ENCODE measurements at regions not wholly inside any gene's neighbourhood (a gene's known extent, or its start where the extent isn't known, plus 50 kb on each side); places are given as distances from the start of the nearest gene placed in this dataset.

- no peak for ATAC-seq
- no peak for TF ChIP-seq PPARA (CRISPR knock-in tag; IDR thresholded peaks at IDR 0.05; ENCODE audit: borderline replicate concordance)
- no peak for TF ChIP-seq ZNF565 (CRISPR knock-in tag; conservative IDR thresholded peaks at IDR 0.05; ENCODE audit: low read depth)
- no peak for TF ChIP-seq ZC3H10 (CRISPR knock-in tag; IDR thresholded peaks at IDR 0.05)
- no peak for TF ChIP-seq ESRRG (CRISPR knock-in tag; IDR thresholded peaks at IDR 0.05)
- no peak for TF ChIP-seq ZFP30 (CRISPR knock-in tag; IDR thresholded peaks at IDR 0.05)
- TF ChIP-seq TCF4 (CRISPR knock-in tag; IDR thresholded peaks at IDR 0.05; ENCODE audit: borderline replicate concordance), result no peak
- no peak for TF ChIP-seq CSDC2 (CRISPR knock-in tag; IDR thresholded peaks at IDR 0.05)
These were observed 123.3 kb upstream of the TANK start for GRCh38 chr2:161036926-161037325.

DNA sequence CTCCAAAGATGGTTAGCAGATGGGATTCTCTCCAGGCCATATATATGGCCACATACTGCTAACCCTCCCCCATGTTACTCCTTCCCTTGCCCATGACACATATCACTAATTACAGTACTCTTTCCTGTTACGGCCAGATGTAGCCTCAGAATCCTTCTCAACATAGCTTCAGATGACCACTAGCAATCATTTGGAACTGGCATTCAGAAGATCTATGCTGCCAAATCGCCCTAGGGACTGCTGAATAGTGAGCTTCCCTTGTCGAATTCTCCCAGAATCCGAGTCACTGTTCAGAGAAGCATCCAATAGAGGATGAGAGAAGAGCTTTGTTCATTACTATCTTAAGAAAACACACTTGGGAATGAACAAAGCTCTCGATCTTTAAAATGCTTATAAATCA is 121.2 kb upstream of the TANK start:
- no peak for TF ChIP-seq SNAI2 (CRISPR knock-in tag; IDR thresholded peaks at IDR 0.05)
- TF ChIP-seq ZC3H10 (CRISPR knock-in tag; IDR thresholded peaks at IDR 0.05), result no peak
- TF ChIP-seq BACH2 (CRISPR knock-in tag; IDR thresholded peaks at IDR 0.05; ENCODE audit: borderline replicate concordance), result no peak
- no peak for TF ChIP-seq TOX (CRISPR knock-in tag; IDR thresholded peaks at IDR 0.05; ENCODE audit: borderline replicate concordance)
- TF ChIP-seq CSDC2 (CRISPR knock-in tag; IDR thresholded peaks at IDR 0.05), result no peak
- TF ChIP-seq ARNTL (CRISPR knock-in tag; IDR thresholded peaks at IDR 0.05; ENCODE audit: borderline replicate concordance, low read depth), result no peak
- no peak for TF ChIP-seq ISL1 (CRISPR knock-in tag; IDR thresholded peaks at IDR 0.05)
- TF ChIP-seq ESRRG (CRISPR knock-in tag; IDR thresholded peaks at IDR 0.05), result no peak
- TF ChIP-seq, protein P1, sequence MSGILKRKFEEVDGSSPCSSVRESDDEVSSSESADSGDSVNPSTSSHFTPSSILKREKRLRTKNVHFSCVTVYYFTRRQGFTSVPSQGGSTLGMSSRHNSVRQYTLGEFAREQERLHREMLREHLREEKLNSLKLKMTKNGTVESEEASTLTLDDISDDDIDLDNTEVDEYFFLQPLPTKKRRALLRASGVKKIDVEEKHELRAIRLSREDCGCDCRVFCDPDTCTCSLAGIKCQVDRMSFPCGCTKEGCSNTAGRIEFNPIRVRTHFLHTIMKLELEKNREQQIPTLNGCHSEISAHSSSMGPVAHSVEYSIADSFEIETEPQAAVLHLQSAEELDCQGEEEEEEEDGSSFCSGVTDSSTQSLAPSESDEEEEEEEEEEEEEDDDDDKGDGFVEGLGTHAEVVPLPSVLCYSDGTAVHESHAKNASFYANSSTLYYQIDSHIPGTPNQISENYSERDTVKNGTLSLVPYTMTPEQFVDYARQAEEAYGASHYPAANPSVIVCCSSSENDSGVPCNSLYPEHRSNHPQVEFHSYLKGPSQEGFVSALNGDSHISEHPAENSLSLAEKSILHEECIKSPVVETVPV (CRISPR knock-in tag; IDR thresholded peaks at IDR 0.05), result no peak
- TF ChIP-seq PPARA (CRISPR knock-in tag; IDR thresholded peaks at IDR 0.05; ENCODE audit: borderline replicate concordance), result no peak
- TF ChIP-seq TCF4 (CRISPR knock-in tag; IDR thresholded peaks at IDR 0.05; ENCODE audit: borderline replicate concordance), result no peak
- TF ChIP-seq ZNF70 (CRISPR knock-in tag; IDR thresholded peaks at IDR 0.05), result no peak
- TF ChIP-seq ZFP3 (CRISPR knock-in tag; IDR thresholded peaks at IDR 0.05), result no peak
- TF ChIP-seq PATZ1 (CRISPR knock-in tag; IDR thresholded peaks at IDR 0.05; ENCODE audit: borderline replicate concordance), result no peak
- no peak for ATAC-seq

- ATAC-seq, result no peak
These were observed 118.9 kb upstream of the TANK start for GRCh38 chr2:161041356-161041755.

More at GRCh38 chr2:161041356-161041755, 118.9 kb upstream of the TANK start:
- TF ChIP-seq POU6F1 (CRISPR knock-in tag; IDR thresholded peaks at IDR 0.05; ENCODE audit: borderline replicate concordance, low read depth), result no peak
- no peak for TF ChIP-seq ARNTL (CRISPR knock-in tag; IDR thresholded peaks at IDR 0.05; ENCODE audit: borderline replicate concordance, low read depth)
- no peak for TF ChIP-seq RARB (CRISPR knock-in tag; IDR thresholded peaks at IDR 0.05)
- TF ChIP-seq CSDC2 (CRISPR knock-in tag; IDR thresholded peaks at IDR 0.05), result no peak
- no peak for TF ChIP-seq ZNF70 (CRISPR knock-in tag; IDR thresholded peaks at IDR 0.05)
- TF ChIP-seq ISL1 (CRISPR knock-in tag; IDR thresholded peaks at IDR 0.05), result no peak
- TF ChIP-seq ZNF8 (CRISPR knock-in tag; IDR thresholded peaks at IDR 0.05), result no peak
- no peak for TF ChIP-seq TCF4 (CRISPR knock-in tag; IDR thresholded peaks at IDR 0.05; ENCODE audit: borderline replicate concordance)
- TF ChIP-seq ZC3H10 (CRISPR knock-in tag; IDR thresholded peaks at IDR 0.05), result no peak
- no peak for TF ChIP-seq GLIS3 (CRISPR knock-in tag; IDR thresholded peaks at IDR 0.05)
- TF ChIP-seq ESRRG (CRISPR knock-in tag; IDR thresholded peaks at IDR 0.05), result no peak
- no peak for TF ChIP-seq ZNF565 (CRISPR knock-in tag; conservative IDR thresholded peaks at IDR 0.05; ENCODE audit: low read depth)
- TF ChIP-seq BACH2 (CRISPR knock-in tag; IDR thresholded peaks at IDR 0.05; ENCODE audit: borderline replicate concordance), result no peak
- TF ChIP-seq PATZ1 (CRISPR knock-in tag; IDR thresholded peaks at IDR 0.05; ENCODE audit: borderline replicate concordance), result no peak
- TF ChIP-seq, protein P1 (CRISPR knock-in tag; IDR thresholded peaks at IDR 0.05), result no peak
- no peak for TF ChIP-seq SNAI2 (CRISPR knock-in tag; IDR thresholded peaks at IDR 0.05)
- TF ChIP-seq, protein P2, sequence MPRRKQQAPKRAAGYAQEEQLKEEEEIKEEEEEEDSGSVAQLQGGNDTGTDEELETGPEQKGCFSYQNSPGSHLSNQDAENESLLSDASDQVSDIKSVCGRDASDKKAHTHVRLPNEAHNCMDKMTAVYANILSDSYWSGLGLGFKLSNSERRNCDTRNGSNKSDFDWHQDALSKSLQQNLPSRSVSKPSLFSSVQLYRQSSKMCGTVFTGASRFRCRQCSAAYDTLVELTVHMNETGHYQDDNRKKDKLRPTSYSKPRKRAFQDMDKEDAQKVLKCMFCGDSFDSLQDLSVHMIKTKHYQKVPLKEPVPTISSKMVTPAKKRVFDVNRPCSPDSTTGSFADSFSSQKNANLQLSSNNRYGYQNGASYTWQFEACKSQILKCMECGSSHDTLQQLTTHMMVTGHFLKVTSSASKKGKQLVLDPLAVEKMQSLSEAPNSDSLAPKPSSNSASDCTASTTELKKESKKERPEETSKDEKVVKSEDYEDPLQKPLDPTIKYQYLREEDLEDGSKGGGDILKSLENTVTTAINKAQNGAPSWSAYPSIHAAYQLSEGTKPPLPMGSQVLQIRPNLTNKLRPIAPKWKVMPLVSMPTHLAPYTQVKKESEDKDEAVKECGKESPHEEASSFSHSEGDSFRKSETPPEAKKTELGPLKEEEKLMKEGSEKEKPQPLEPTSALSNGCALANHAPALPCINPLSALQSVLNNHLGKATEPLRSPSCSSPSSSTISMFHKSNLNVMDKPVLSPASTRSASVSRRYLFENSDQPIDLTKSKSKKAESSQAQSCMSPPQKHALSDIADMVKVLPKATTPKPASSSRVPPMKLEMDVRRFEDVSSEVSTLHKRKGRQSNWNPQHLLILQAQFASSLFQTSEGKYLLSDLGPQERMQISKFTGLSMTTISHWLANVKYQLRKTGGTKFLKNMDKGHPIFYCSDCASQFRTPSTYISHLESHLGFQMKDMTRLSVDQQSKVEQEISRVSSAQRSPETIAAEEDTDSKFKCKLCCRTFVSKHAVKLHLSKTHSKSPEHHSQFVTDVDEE (CRISPR knock-in tag; IDR thresholded peaks at IDR 0.05), result no peak
- no peak for TF ChIP-seq ZFP30 (CRISPR knock-in tag; IDR thresholded peaks at IDR 0.05)
- TF ChIP-seq ZFP3 (CRISPR knock-in tag; IDR thresholded peaks at IDR 0.05), result no peak

Data from SK-N-SH treated with all-trans-retinoic acid at 6 μM for 48 hours (cell line).